GM18526 (cell line): ENCODE measurements at regions not wholly inside any gene's neighbourhood (a gene's known extent, or its start where the extent isn't known, plus 50 kb on each side); places are given as distances from the start of the nearest gene placed in this dataset.

Experiments
- POLR2A ChIP-seq: IDR thresholded peaks from 3 replicates; pipeline ENCODE4 v1.6.1; 2011; ENCODE audit not compliant: insufficient read length; ENCODE audit errors: extremely low read depth

DNA sequence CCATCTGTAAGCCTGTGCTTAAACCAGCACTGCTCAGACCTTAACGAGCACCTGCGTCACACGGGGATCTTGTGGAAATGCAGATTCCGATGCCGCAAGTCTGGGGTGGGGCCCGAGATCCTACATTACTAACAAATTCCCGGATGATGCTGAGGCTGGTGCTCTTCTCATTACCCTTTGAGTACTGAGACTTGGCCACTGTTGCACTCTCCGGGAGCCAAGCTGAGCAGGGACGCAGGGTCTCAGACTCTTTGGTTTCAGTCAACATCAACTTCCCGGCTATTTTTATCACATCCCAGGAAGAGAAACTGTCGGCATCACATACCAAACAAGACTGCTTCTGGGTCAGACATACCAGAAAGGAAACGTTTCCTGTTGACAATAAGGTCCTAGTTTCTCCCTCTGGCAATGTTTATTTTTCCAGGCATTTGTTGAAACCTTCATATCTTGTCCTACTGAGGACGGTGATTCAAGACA lies 276.6 kb downstream of the SHQ1 start:
- no peak for TF ChIP-seq POLR2A

DNA sequence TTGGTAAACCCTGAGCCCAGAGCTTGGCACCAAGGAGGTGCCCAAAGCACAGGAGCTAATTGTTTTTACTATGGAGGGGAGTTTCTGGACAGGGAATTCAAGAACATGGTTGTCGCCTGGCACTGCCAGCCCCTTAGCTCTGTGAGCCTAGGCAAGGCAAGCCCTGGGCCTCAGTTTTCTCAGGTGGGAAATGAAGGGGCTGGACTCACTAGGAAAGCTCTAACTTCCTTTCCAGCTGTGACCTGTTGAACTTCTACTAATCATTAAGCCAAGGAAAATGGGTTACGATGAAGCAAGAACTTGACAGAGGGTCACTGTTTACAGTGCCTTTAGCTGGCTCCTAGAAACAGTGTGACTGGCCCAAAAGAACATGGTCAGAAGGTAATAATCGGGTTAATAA lies 277.2 kb downstream of the SHQ1 start:
- no peak for TF ChIP-seq POLR2A

DNA sequence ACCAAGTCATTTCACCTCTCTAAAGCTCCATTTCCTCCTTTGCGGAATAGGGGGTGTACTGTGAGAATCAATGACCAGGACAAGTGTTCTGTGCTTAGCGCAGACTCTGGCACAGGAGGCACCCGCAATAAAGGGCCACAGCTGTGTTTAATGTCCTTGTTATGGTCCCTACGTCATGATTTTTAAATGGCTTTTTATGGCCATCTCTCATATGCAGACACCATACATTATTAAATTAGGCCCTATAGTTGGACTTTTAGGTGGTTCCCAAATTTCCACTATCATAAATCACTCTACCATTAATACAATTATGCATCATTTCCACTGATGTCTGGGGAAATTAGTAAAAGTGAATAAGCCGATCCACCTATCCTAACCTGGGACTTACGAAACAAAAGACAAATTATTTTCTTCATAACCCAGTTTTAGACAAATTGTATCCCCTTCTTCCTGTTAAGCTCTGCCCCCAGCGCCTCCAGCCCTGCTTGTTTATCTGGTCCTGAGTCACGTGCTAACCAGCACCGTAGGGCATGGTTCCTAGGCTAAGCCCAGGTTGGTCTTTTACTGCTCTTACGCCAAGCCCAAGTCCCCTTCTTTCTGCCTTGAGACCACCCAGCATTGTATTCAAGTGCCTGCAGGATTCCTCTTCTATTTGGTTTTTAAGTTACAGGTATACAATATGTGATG lies 278.3 kb downstream of the SHQ1 start:
- no peak for TF ChIP-seq POLR2A

DNA sequence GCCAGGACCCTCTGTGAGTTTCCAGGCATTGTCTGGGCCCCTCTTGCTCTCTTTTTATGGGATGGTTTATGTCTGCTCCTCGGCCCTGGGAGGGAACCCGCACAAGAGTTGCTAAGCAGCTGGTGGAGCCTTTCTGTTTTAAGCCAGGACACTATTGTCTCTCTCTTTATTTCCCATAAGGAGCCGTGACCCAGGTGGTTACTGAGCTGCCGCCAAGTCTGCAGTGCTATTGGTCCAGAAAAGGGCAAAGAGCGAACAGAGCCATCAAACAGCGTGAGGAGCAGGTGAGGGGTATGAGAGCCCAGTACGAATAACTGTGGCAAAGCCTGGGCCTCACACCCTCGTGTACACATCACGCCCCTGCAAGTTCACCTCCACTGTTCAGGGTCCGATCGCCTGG lies 280.2 kb downstream of the SHQ1 start:
- no peak for TF ChIP-seq POLR2A

DNA sequence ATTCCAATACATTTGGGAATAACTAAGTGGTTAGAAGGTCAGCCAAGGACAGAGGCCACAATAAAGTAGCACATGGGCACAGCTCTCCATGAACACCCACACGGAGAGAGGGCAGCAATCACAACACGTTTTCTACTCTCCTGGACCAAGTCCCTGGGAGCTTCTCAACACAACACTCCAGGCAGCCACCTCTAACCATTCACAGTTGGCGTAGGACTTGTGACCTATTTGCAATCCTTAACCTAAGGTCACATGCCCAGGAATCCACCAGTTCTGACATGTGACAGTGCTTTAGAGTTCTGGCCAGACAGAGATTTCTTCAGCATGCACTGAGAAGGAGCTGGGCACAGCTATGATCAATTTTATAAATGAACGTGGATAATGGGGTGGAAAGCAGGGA lies 280.8 kb downstream of the SHQ1 start:
- TF ChIP-seq POLR2A, result no peak

DNA sequence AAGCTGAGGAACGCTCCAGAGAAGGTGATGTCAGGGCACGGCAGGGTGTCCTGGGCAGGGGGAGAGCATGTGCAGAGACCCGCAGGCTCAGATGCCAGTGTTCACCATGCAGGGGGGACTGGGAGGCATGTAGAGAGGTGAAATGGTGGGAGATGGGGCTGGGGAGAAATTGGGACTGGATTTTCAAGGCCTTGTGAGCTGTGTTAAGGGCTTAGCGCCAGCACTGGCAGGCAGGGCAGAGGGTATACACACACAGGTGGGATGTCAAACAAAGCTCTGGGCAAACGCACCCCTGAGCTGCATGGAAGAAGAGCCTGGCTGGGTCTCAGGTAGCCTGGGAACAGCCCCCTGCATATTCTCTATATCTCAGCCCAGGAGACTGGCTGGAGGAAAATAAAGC lies 282.7 kb downstream of the SHQ1 start:
- TF ChIP-seq POLR2A, result no peak

DNA sequence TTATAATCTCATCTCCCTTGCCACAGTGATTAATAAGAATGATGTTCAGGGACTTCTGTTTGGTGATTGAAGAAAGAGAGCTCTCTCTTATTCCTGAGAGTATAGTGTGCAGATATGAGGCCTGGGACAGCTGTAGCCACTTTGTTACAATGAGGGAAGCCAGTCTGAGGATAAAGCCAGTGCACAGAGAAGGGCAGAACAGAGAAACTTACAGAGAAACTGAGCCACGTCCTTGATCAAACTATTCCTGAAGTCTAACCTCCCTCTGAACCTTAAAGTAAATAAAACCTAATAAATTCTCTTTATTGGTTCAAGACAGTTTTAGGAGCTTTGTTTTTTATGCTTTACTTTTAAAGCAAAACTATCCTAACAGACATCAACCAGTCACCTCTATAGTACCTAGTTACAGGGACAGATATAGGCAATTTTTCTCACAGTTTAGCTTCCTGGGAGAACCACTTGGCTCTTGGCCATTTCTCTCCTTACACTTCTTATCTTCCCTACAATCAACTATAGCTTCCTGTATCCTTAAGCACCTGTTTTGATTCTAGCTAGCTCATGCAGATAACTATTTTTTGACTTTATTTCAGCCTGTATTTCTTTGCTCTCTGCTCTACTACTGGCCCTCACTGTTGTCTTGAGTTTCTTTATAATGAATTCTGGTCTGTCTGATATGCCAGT lies 284.4 kb downstream of the SHQ1 start:
- TF ChIP-seq POLR2A, result no peak

DNA sequence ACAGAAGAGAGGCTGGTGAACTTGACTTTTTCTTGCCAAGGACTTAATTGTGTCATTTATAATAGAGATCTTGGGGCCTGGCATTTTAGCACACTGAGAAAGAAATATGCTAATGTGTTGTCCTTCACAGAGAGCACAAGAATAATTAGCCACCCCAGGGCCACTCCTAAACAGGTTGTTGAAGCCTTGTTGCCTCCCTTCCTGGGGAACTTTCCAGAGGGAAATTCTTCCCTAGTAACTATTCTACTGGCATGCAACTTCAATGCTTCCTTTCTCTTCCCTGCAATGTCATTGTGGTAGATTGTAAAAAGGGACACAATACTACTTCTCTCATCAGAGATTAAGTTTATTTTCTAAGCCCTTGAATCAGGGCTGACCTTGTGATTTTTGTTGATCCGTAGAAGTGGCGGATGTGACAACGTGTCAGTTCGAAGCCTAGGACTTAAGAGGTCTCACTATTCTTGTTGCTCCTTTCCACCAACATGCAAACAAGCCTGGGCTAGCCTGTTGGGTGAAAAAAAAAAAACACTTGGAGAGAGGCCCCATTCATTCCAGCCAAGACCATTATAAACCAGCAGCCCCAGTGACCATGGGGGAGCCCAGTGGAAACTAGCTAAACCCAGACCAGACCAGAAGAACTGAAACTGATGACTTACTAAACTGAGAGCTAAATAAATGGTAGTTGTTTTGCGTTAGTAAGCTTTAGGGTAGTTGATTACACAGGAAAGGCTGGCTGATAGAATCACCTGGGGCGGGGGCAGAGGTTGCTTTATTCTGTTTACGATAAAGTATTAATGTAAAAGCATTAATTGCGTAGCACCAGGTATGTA lies 287.2 kb downstream of the SHQ1 start:
- no peak for TF ChIP-seq POLR2A

DNA sequence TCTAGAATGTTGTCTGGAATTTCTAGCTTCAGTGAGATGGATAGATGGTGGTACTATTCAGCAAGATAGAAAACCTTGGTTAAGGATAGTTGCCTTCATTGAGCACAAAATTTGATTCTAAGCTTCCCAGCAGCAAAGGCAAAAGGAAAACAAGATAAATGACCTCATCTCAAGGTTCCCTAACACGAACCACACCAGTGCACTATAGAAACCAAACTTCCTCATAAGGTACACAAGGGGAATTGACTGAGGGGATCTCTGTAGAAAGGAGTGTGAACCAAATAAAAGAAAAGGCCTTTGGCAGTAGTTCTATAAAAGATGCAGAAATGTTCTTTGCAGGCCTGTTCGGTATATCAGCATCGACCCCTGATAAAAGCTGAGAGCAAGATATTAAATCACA lies 288.9 kb downstream of the SHQ1 start:
- no peak for TF ChIP-seq POLR2A

DNA sequence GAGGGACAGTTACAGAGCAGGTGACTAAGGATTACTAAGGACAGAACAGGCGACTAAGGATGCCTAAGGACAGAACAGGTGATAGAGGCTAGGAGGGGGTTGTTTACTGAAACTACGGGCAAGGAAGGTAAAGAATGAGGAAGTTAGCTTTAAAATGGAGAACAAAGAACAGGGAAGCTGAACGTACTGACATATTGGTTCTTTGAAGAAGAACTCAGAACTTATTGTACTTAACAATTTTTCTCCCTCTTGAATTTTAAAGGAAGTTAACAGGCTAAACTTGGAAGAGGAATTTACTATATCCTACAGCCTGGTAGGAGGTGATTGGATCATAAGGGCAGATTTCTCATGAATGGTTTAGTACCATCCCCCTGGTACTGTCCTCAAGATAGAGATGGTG lies 290.2 kb downstream of the SHQ1 start:
- TF ChIP-seq POLR2A, result no peak

DNA sequence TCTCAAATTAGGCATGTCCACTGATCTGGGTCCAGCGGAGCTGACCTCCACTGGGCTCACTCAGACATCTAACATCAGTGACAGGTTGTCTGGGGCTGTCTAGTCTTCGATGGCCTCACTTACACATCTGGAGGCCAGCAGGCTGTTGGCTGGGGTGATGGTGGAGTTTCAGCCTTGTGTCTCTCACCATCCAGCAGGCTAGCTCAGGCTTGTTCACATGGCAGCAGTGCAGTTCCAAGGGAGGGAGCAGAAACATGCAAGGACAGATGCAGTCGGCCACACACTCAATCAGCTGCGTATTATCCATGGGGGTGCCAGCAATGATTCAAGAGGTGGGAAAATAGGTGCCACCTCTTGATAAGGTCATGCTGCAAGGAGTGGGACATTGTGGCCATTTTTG lies 292.5 kb downstream of the SHQ1 start:
- no peak for TF ChIP-seq POLR2A

DNA sequence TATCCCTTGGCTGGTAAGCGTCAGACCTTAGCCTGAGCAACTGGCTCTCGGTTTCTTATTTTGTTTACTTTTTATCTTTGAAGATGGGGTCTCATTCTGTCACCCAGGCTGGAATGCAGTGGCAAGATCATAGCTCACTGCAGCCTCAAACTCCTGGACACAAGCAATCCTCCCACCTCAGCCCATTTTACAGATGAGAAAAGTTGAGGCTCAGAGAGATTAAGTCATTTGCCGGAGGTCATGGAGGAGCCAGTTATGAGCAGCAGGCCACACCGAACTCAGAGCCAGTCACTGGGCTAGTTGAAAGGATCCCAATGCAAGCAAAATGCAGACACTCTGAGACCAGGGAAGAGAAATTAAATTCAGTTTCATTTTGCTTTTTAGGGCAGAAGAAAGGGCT lies 293.6 kb downstream of the SHQ1 start:
- no peak for TF ChIP-seq POLR2A

DNA sequence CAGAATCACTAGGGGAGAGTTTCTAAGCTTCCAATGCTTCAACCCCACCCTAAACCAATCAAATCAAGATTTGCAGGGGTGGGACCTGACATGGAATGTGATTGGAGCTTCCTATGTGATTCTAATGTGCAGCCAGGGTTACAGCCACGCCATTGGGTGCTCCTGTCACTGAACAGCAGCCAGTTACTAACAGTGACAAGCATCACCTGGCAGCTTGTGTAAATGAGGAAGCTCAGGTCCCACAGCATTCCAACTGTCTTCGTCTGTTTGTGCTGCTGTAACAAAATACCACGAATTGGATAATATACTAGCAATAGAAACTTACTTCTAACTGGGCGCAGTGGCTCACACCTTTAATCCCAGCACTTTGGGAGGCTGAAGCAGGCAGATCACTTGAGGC lies 294.9 kb downstream of the SHQ1 start:
- no peak for TF ChIP-seq POLR2A

DNA sequence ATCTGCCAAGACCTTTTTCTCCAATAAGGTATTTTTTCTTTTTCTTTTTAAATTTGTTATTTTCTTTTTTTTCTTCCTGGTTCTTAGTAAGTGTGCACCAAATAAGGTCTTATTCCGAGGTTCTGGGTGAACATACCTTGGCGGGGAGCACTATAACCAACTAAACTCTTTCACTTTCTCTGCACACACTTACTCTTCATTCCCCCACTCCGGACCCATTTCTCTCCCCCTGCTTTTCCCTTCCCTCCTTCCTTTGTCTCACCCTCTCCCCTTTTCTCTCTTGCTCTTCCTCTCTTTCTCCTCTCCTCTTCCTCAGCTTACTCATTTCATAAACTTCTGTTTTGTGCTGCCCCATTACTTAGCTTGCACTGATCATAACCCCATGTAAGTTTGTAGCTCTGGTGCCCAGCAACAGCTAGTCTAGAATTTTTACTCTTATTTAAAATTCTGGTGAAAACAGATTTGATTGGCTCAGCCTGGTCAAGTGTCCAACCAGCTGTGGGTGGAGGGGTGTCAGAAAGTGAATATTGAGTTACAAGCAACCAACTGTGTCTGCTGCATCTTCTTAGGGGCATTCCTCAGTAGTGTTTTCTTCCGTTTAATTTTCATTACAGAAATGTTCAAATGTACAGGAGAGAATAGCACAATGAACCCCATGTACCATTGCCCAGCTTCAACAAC lies 297.5 kb downstream of the SHQ1 start:
- no peak for TF ChIP-seq POLR2A

DNA sequence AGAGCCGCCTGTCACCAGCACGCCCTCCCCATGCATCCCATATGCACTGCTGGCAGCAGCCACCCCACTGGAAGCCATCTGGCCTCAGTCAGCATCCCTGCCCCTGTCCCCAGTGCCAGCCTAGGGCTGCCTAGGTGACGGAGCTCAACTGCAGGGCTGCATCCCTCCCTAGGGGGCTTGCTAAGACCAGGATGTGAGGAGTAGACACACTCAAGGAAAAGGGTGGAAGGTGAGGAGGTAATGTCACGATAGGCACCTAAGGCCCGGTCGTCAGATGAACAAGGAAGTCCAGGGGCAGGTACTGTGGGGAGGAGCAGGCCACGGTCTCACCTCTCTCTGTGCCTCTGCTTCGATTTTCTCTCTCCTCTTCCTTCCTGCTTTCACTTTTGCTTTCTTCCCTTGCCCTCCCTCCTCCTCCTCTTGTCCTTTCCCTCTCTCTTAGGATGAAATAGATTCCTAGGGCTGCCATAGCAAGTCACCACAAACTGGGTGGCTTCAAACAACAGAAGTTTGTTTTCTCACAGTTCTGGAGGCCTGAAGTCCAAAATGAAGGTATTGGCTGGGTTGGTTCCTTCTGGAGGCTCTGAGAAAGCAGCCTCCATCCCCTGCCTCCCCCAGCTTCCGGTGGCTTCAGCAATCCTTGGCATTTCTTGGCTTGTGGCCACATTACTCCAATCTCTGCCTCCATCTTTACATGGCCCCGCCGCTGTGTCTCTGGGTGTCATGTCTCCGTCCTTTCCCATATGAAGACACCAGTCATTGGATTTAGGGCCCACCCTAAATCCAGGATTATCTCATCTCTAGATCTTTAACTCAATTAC lies 298.3 kb downstream of the SHQ1 start:
- no peak for TF ChIP-seq POLR2A
